GM18873 (cell line): ENCODE measurements at regions not wholly inside any gene's neighbourhood (a gene's known extent, or its start where the extent isn't known, plus 50 kb on each side); places are given as distances from the start of the nearest gene placed in this dataset.
A peak's percentile ranks its signal among the peaks of the same experiment; 100 is the strongest.

Experiments used
- ATAC-seq: cut with Tn5 transposase; IDR thresholded peaks from one replicate; pipeline ENCODE4 v1.9.1; 2021; ENCODE audit warnings: mild to moderate bottlenecking, moderate library complexity, moderate number of reproducible peaks; ENCODE audit not compliant: unreplicated experiment, low FRiP score

- ATAC-seq, result no peak
These were observed 194.2 kb downstream of the NHLRC3 start for GRCh38 chr13:39232401-39232980.

- no peak for ATAC-seq
These were observed 194.7 kb downstream of the NHLRC3 start for GRCh38 chr13:39232999-39233398.

GRCh38 chr13:39233519-39233918 lies 195.3 kb downstream of the NHLRC3 start:
- ATAC-seq, result no peak

GRCh38 chr13:39244561-39245230 lies 206.4 kb downstream of the NHLRC3 start:
- no peak for ATAC-seq

- ATAC-seq, result no peak
These were observed 207.4 kb downstream of the NHLRC3 start for GRCh38 chr13:39245688-39246087.

GRCh38 chr13:39249982-39250381 lies 211.7 kb downstream of the NHLRC3 start:
- no peak for ATAC-seq

GRCh38 chr13:39250440-39250839 lies 212.2 kb downstream of the NHLRC3 start:
- no peak for ATAC-seq

GRCh38 chr13:39251340-39251739 lies 213.1 kb downstream of the NHLRC3 start:
- ATAC-seq, result no peak

GRCh38 chr13:39253774-39254173 lies 215.5 kb downstream of the NHLRC3 start:
- no peak for ATAC-seq

- ATAC-seq, result no peak
These were observed 216.3 kb downstream of the NHLRC3 start for GRCh38 chr13:39254601-39255000.

- no peak for ATAC-seq
These were observed 219.4 kb downstream of the NHLRC3 start for GRCh38 chr13:39257642-39258041.

GRCh38 chr13:39259371-39260140 lies 221.3 kb downstream of the NHLRC3 start:
- ATAC-seq, result no peak

- ATAC-seq, result peak; percentile 78
These were observed 224.8 kb downstream of the NHLRC3 start for GRCh38 chr13:39263033-39263432.

GRCh38 chr13:39263531-39263930 lies 225.3 kb downstream of the NHLRC3 start:
- no peak for ATAC-seq

- no peak for ATAC-seq
These were observed 228.2 kb downstream of the NHLRC3 start for GRCh38 chr13:39266426-39266825.

- ATAC-seq, result no peak
These were observed 230.1 kb downstream of the NHLRC3 start for GRCh38 chr13:39268398-39268797.

- ATAC-seq, result no peak
These were observed 230.7 kb downstream of the NHLRC3 start for GRCh38 chr13:39269004-39269403.

- no peak for ATAC-seq
These were observed 231.2 kb downstream of the NHLRC3 start for GRCh38 chr13:39269411-39269810.

- ATAC-seq, result no peak
These were observed 234.7 kb downstream of the NHLRC3 start for GRCh38 chr13:39272994-39273393.

- no peak for ATAC-seq
These were observed 235.9 kb downstream of the NHLRC3 start for GRCh38 chr13:39273953-39274738.
